H1 (cell line): ENCODE measurements at regions not wholly inside any gene's neighbourhood (a gene's known extent, or its start where the extent isn't known, plus 50 kb on each side); places are given as distances from the start of the nearest gene placed in this dataset.

Source experiments
- CTCF ChIA-PET: fragments of 300-600 bp; sonication (Branson Sonifier 250); formaldehyde crosslinking; loops from one replicate; lab custom pipeline; 2021; ENCODE audit not compliant: partially characterized antibody; lab: Charles Lee
- POLR2A ChIA-PET: fragments of 300-600 bp; sonication (Branson Sonifier 250); formaldehyde crosslinking; loops from one replicate; lab custom pipeline; 2021; ENCODE audit warnings: inconsistent platforms; ENCODE audit not compliant: partially characterized antibody; lab: Charles Lee
- DNase-seq, 2 experiments: peaks; one replicate each; pipeline versions ENCODE4 v3.0.0 to v3.0.0-alpha.2; 2010 to 2022; ENCODE audit warnings: low spot score in 2 of 2, low read depth in 1 of 2, mixed read lengths in 1 of 2
- FAIRE-seq: peaks from 2 replicates; lab custom pipeline; 2011; peaks lifted over from hg19 to GRCh38; lab: Jason Lieb, UNC
- H2AFZ ChIP-seq: 2 replicates; pipeline ENCODE4 v1.8.1; 2012; ENCODE audit warnings: low read length, inconsistent platforms
- H2AK5ac ChIP-seq: 2 replicates; pipeline ENCODE4 v1.6.1; 2013; ENCODE audit warnings: low read depth, low read length
- H2BK120ac ChIP-seq: replicated peaks from 2 replicates; pipeline ENCODE3; 2013; ENCODE audit warnings: low read depth, low read length, inconsistent platforms
- H2BK12ac ChIP-seq: 2 replicates; pipeline ENCODE4 v1.6.1; 2013; ENCODE audit warnings: low read depth, low read length
- H2BK15ac ChIP-seq: 2 replicates; pipeline ENCODE4 v1.6.1; 2013; ENCODE audit warnings: low read length
- H2BK20ac ChIP-seq: 2 replicates; pipeline ENCODE4 v1.6.1; 2013; ENCODE audit warnings: low read length
- H2BK5ac ChIP-seq: 2 replicates; pipeline ENCODE4 v1.6.1; 2013; ENCODE audit warnings: low read depth, low read length
- H3K14ac ChIP-seq: 2 replicates; pipeline ENCODE4 v1.6.1; 2013; ENCODE audit warnings: inconsistent platforms; ENCODE audit not compliant: insufficient read length
- H3K18ac ChIP-seq: 2 replicates; pipeline ENCODE4 v1.6.1; 2013; ENCODE audit warnings: low read length; ENCODE audit errors: extremely low read depth
- H3K23ac ChIP-seq: 2 replicates; pipeline ENCODE4 v1.6.1; 2013; ENCODE audit warnings: inconsistent platforms; ENCODE audit not compliant: insufficient read length
- H3K23me2 ChIP-seq: 2 replicates; pipeline ENCODE4 v1.6.1; 2013; ENCODE audit warnings: low read depth, low read length
- H3K27ac ChIP-seq: 2 replicates; pipeline ENCODE4 v1.6.1; 2011; ENCODE audit warnings: low read depth, low read length, inconsistent platforms
- H3K27me3 ChIP-seq, 4 experiments: replicated peaks in 1 of 4; 1 replicate in 1 of 4; 2 replicates in 3 of 4; pipeline versions ENCODE4 v1.6.1 to v1.8.1; 2011 to 2013; ENCODE audit warnings: low read length in 3 of 4, mild to moderate bottlenecking in 3 of 4, inconsistent platforms in 2 of 4, mixed read lengths in 2 of 4, moderate library complexity in 1 of 4; ENCODE audit not compliant: control insufficient read depth in 3 of 4, insufficient read depth in 3 of 4; ENCODE audit errors: extremely low read depth in 1 of 4
- H3K36me3 ChIP-seq, 4 experiments: 2 replicates each; pipeline versions ENCODE4 v1.6.1 to v1.8.1; 2011 to 2013; ENCODE audit warnings: mild to moderate bottlenecking in 4 of 4, low read length in 3 of 4, moderate library complexity in 2 of 4, control low read depth in 1 of 4, inconsistent platforms in 1 of 4; ENCODE audit not compliant: insufficient read depth in 4 of 4, control insufficient read depth in 2 of 4
- H3K4ac ChIP-seq: replicated peaks from 2 replicates; pipeline ENCODE3; 2013; ENCODE audit warnings: low read length, low read depth, mixed read lengths, inconsistent platforms; ENCODE audit not compliant: insufficient read length
- H3K4me1 ChIP-seq, 4 experiments: replicated peaks in 1 of 4; 1 replicate in 1 of 4; 2 replicates in 3 of 4; pipeline versions ENCODE4 v1.6.1 to v1.8.1; 2011 to 2013; ENCODE audit warnings: low read length in 3 of 4, inconsistent platforms in 2 of 4, mixed read lengths in 1 of 4; ENCODE audit not compliant: insufficient read depth in 4 of 4, control insufficient read depth in 3 of 4
- H3K4me2 ChIP-seq, 2 experiments: 2 replicates each; pipeline versions ENCODE4 v1.6.1 to v1.8.1; 2011 to 2013; ENCODE audit warnings: low read depth in 2 of 2, low read length in 2 of 2, control low read depth in 1 of 2, inconsistent platforms in 1 of 2, mild to moderate bottlenecking in 1 of 2; ENCODE audit not compliant: insufficient read depth in 1 of 2
- H3K4me3 ChIP-seq, 4 experiments: fragments of 200-600, 300-600 bp in 1 of 4; sonication (generic), shearing (Covaris generic), sonication (Bioruptor Twin) in 1 of 4; 2 replicates each; pipeline versions ENCODE4 v1.5.1 to v1.8.1; 2011 to 2016; ENCODE audit warnings: low read length in 4 of 4, low read depth in 3 of 4, control low read depth in 2 of 4, inconsistent platforms in 2 of 4, mild to moderate bottlenecking in 2 of 4, mixed read lengths in 1 of 4, moderate library complexity in 1 of 4; ENCODE audit not compliant: insufficient read depth in 2 of 4; ENCODE audit errors: extremely low read depth in 1 of 4
- H3K56ac ChIP-seq: replicated peaks from 2 replicates; pipeline ENCODE3; 2013; ENCODE audit warnings: low read depth, mild to moderate bottlenecking, mixed read lengths, low read length, inconsistent platforms; ENCODE audit not compliant: insufficient read length
- H3K79me1 ChIP-seq: 2 replicates; pipeline ENCODE4 v1.6.1; 2013; ENCODE audit warnings: low read depth, low read length, control low read depth
- H3K79me2 ChIP-seq, 2 experiments: 2 replicates each; pipeline versions ENCODE4 v1.6.1 to v1.8.1; 2012 to 2013; ENCODE audit warnings: low read length in 2 of 2, mild to moderate bottlenecking in 2 of 2, inconsistent platforms in 1 of 2; ENCODE audit not compliant: insufficient read depth in 2 of 2, control insufficient read depth in 1 of 2
- H3K9ac ChIP-seq, 4 experiments: replicated peaks in 1 of 4; 1 replicate in 1 of 4; 2 replicates in 3 of 4; pipeline versions ENCODE4 v1.6.1 to v1.8.1; 2011 to 2013; ENCODE audit warnings: low read depth in 3 of 4, low read length in 3 of 4, control low read depth in 2 of 4, mild to moderate bottlenecking in 2 of 4, moderate library complexity in 2 of 4, inconsistent platforms in 1 of 4; ENCODE audit errors: extremely low read depth in 1 of 4
- H3K9me3 ChIP-seq, 2 experiments: 2 replicates each; pipeline versions ENCODE4 v1.6.1 to v1.8.1; 2012 to 2013; ENCODE audit warnings: mild to moderate bottlenecking in 2 of 2, moderate library complexity in 2 of 2, control low read depth in 1 of 2, inconsistent platforms in 1 of 2, low read depth in 1 of 2, low read length in 1 of 2, mixed read lengths in 1 of 2; ENCODE audit not compliant: insufficient read depth in 2 of 2
- H4K20me1 ChIP-seq, 2 experiments: replicated peaks in 1 of 2; 2 replicates each; pipeline versions ENCODE3 to v1.8.1; 2011 to 2013; ENCODE audit warnings: inconsistent platforms in 2 of 2, low read length in 2 of 2, mild to moderate bottlenecking in 1 of 2; ENCODE audit not compliant: insufficient read depth in 2 of 2, control insufficient read depth in 1 of 2
- H4K5ac ChIP-seq: 2 replicates; pipeline ENCODE4 v1.6.1; 2013; ENCODE audit warnings: low read length, low read depth, mixed read lengths, inconsistent platforms; ENCODE audit not compliant: insufficient read length
- H4K8ac ChIP-seq: 2 replicates; pipeline ENCODE4 v1.8.0; 2013; ENCODE audit warnings: mild to moderate bottlenecking, moderate library complexity, low read length, inconsistent platforms; ENCODE audit not compliant: insufficient read depth; ENCODE audit errors: extremely low read depth
- H4K91ac ChIP-seq: replicated peaks from 2 replicates; pipeline ENCODE3; 2013; ENCODE audit warnings: low read length, mixed read lengths, inconsistent platforms; ENCODE audit not compliant: insufficient read length
- ASH2L ChIP-seq: fragments of 200-600, 300-600 bp; sonication (generic); IDR thresholded peaks from one replicate; pipeline ENCODE4 v1.7.1; 2017; ENCODE audit warnings: low read length
- BACH1 ChIP-seq: IDR thresholded peaks from 2 replicates; pipeline ENCODE4 v1.6.1; 2012; ENCODE audit warnings: low read length, improper control_type of control experiment
- CBX5 ChIP-seq: fragments of 300-800, 300-1000 bp; sonication (generic); IDR thresholded peaks from 2 replicates; pipeline ENCODE4 v1.7.1; 2016; ENCODE audit warnings: antibody characterized with exemption, low read length, low read depth
- EZH2 ChIP-seq: fragments of 200-600 bp; sonication (generic); IDR thresholded peaks from 2 replicates; pipeline ENCODE4 v1.7.1; 2012; ENCODE audit warnings: low read depth, mild to moderate bottlenecking, moderate library complexity, low read length, inconsistent platforms; ENCODE audit not compliant: severe bottlenecking
- HDAC2 ChIP-seq, 2 experiments: fragments of 300-600 bp in 1 of 2; sonication (generic) in 1 of 2; IDR thresholded peaks; 2 replicates each; pipeline ENCODE4 v1.6.1; 2011 to 2012; ENCODE audit warnings: low read depth in 2 of 2, low read length in 2 of 2, mild to moderate bottlenecking in 2 of 2, moderate library complexity in 2 of 2, borderline replicate concordance in 1 of 2, inconsistent platforms in 1 of 2
- KDM1A ChIP-seq: fragments of 200-600, 300-600 bp; sonication (generic); IDR thresholded peaks from 2 replicates; pipeline ENCODE4 v1.7.1; 2016; ENCODE audit warnings: mild to moderate bottlenecking, low read length, borderline replicate concordance
- KDM5A ChIP-seq: fragments of 200-600 bp; IDR thresholded peaks from 2 replicates; pipeline ENCODE4 v1.7.1; 2012; ENCODE audit warnings: mild to moderate bottlenecking, low read length, inconsistent platforms, mixed read lengths
- MAFK ChIP-seq: IDR thresholded peaks from 2 replicates; pipeline ENCODE4 v1.6.1; 2012; ENCODE audit warnings: low read depth, mild to moderate bottlenecking, improper control_type of control experiment, low read length
- RAD21 ChIP-seq, 2 experiments: IDR thresholded peaks in 1 of 2; conservative IDR thresholded peaks in 1 of 2; 2 replicates each; pipeline ENCODE4 v1.6.1; 2011; ENCODE audit warnings: low read depth in 2 of 2, low read length in 2 of 2, improper control_type of control experiment in 1 of 2, inconsistent platforms in 1 of 2, mild to moderate bottlenecking in 1 of 2, moderate library complexity in 1 of 2
- SAP30 ChIP-seq: fragments of 300-600 bp; sonication (generic); IDR thresholded peaks from 2 replicates; pipeline ENCODE4 v1.7.1; 2012; ENCODE audit warnings: low read length, moderate library complexity, mild to moderate bottlenecking, inconsistent platforms; ENCODE audit not compliant: insufficient read depth, insufficient replicate concordance
- SIRT6 ChIP-seq: IDR thresholded peaks from one replicate; pipeline ENCODE4 v1.7.1; 2012; ENCODE audit warnings: low read length, inconsistent platforms
- SP2 ChIP-seq: IDR thresholded peaks from 2 replicates; pipeline ENCODE4 v1.6.1; 2012; ENCODE audit warnings: mild to moderate bottlenecking, low read length, inconsistent platforms
- SRF ChIP-seq: IDR thresholded peaks from 2 replicates; pipeline ENCODE4 v1.6.1; 2011; ENCODE audit warnings: mild to moderate bottlenecking, low read depth, low read length, moderate library complexity
- TEAD4 ChIP-seq: IDR thresholded peaks from 2 replicates; pipeline ENCODE4 v1.6.1; 2012; ENCODE audit warnings: low read depth, low read length, inconsistent platforms, mixed read lengths
- WGBS, 2 experiments: shearing (Covaris generic) in 1 of 2; methylation state at CpG; one replicate each; pipeline versions ENCODE4 v1.1.6 to v1.1.7; 2013 to 2015; ENCODE audit warnings: low lambda C conversion rate in 2 of 2, mixed read lengths in 2 of 2, inconsistent platforms in 1 of 2, low coverage in 1 of 2, missing lambda C conversion rate in 1 of 2; ENCODE audit not compliant: insufficient replicate concordance in 2 of 2, insufficient coverage in 1 of 2, insufficient read length in 1 of 2; ENCODE audit errors: extremely low coverage in 1 of 2, missing lambda C conversion rate in 1 of 2; 5-methylcytosine and 5-hydroxymethylcytosine counted together

- no peak overlapping the region for H2BK15ac ChIP-seq
- H4K91ac ChIP-seq = no peak overlapping the region
- no peaks in the 10 kb centered on the region for H3K79me2 ChIP-seq
- no peak overlapping the region for H2AK5ac ChIP-seq
- POLR2A ChIA-PET = no interaction called here
- H3K23ac ChIP-seq = no peak overlapping the region
- FAIRE-seq (no peak), DNase-seq (no peak)
- H3K23me2 ChIP-seq = no peaks in the 10 kb centered on the region
- H3K4me3 ChIP-seq = no peak overlapping the region
- H3K27me3 ChIP-seq = no peaks in the 10 kb centered on the region
- no peaks in the 10 kb centered on the region for H3K79me1 ChIP-seq
- H3K4me1 ChIP-seq = no peaks in the 10 kb centered on the region; a peak in 1 of 7 replicates
- no peaks in the 10 kb centered on the region for H4K20me1 ChIP-seq
- H2BK20ac ChIP-seq = no peak overlapping the region
- no peaks in the 10 kb centered on the region for H3K36me3 ChIP-seq
- no peak overlapping the region for H2BK120ac ChIP-seq
- no peak overlapping the region for H4K5ac ChIP-seq
- no peak overlapping the region for H2BK5ac ChIP-seq
- H3K4ac ChIP-seq = no peak overlapping the region
- no peak overlapping the region for H3K4me2 ChIP-seq
- no peak overlapping the region for H3K56ac ChIP-seq
- no peak overlapping the region for H3K9ac ChIP-seq
- H3K14ac ChIP-seq = no peak overlapping the region
- H3K9me3 ChIP-seq = no peaks in the 10 kb centered on the region; a peak in 1 of 4 replicates
- no peak overlapping the region for H3K18ac ChIP-seq
- CTCF ChIA-PET = interaction anchor here (0.9 to 1.5 kb wide), 5 partner anchors 12 to 52 kb away, joined by 3 to 4 read pairs (median 3); no protein-coding TSS in a partner anchor
- 81% methylated on average over 2 of the region's 4 CpGs; no CpG with 5 or more reads in 1 of the 2 experiments for WGBS, 2 experiments
- no peak overlapping the region for H3K27ac ChIP-seq
- H2BK12ac ChIP-seq = no peak overlapping the region
- no peak overlapping the region for H4K8ac ChIP-seq
- H2AFZ ChIP-seq = no peak overlapping the region
- TF ChIP-seq TEAD4 (no peak), EZH2 (no peak), RAD21 (IDR thresholded peaks at IDR 0.05 in 1 of 2, conservative IDR thresholded peaks at IDR 0.05 in 1 of 2; ENCODE audit: low read depth in 2 of 2, low read length in 2 of 2) (no peak), HDAC2 (IDR thresholded peaks at IDR 0.05; ENCODE audit: borderline replicate concordance in 1 of 2, low read depth in 2 of 2, low read length in 2 of 2) (no peak), ASH2L (no peak), KDM1A (no peak), CBX5 (no peak), BACH1 (no peak), KDM5A (no peak), SRF (no peak), MAFK (no peak), SAP30 (no peak), SP2 (no peak), SIRT6 (no peak)
These were observed 334.5 kb upstream of the FRG2C start for GRCh38 chr3:75329476-75330097.
